Stimulated activated CD8-positive, alpha-beta memory T cell treated with anti-CD3 and anti-CD28 coated beads, Interleukin-4, amount 100 ng/mL, for 24 hours (primary cell): ENCODE measurements at regions not wholly inside any gene's neighbourhood (a gene's known extent, or its start where the extent isn't known, plus 50 kb on each side); places are given as distances from the start of the nearest gene placed in this dataset.

Source experiments
- DNase-seq: peaks from one replicate; pipeline ENCODE4 v3.0.0-alpha.2; 2020; ENCODE audit warnings: low read depth

DNA sequence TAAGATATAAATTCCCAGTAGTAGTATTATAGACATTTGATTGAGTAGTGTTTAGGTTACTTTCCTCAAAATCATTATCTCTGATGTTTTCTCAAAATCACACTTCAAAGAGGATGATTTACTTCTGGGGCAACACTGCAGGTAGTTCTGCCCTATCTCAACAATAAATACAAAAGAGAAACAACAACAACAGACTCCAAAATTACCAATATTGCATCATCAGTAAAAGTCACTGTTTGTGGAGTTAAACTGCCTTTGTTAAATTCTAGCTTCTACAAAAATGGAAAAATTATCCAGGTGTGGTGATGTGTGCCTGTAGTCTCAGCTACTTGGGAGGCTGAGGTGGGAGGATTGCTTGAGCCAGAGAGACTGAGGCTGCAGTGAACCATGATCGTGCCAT is 637.6 kb upstream of the ZNF608 start:
- DNase-seq: no peak

DNA sequence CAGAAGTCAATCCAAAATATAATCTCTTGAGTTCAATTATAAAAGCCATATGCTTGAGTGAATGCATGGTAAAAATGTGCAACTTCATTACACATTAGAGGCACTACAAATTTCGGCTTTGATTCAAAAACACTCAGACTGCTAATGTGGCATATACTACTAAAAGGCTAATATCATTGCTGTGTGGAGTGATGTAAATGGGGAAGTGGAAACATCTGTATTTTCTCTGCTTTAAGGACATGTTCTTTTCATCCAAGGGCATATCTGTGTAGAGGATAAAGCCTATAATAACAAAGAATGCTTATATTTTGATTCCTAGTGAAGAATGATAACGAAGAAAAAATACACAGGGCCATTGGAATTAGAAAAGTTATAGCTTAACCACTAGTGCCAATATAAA is 643.9 kb upstream of the ZNF608 start:
- DNase-seq: no peak

DNA sequence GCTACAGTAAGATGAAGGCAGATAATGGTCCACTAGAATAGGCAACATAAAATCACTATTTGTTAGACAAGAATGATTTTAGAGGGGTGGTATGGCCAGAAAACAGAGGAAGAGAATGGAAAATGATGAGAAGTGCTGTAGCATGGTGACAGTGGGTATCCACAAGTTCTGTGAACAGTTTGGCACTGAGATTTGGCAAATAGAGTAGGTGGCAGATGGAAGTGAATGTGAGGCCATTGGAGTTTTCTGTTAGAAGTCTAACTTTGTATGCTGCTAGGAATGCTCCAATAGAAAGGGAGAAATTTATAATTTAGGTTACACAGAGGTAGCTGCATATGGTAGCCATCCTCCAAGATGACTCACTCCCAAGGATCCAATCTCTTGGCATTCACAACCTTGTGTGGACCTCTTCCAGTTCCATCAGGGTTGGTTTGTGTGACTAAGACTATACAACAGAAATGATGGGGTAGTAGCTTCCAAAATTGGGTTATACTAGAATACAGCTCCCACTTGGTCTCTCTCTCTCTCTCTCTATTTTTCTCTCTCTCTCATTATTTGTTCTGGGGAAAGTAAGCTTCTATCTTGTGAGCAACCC is 646.9 kb upstream of the ZNF608 start:
- DNase-seq: no peak

DNA sequence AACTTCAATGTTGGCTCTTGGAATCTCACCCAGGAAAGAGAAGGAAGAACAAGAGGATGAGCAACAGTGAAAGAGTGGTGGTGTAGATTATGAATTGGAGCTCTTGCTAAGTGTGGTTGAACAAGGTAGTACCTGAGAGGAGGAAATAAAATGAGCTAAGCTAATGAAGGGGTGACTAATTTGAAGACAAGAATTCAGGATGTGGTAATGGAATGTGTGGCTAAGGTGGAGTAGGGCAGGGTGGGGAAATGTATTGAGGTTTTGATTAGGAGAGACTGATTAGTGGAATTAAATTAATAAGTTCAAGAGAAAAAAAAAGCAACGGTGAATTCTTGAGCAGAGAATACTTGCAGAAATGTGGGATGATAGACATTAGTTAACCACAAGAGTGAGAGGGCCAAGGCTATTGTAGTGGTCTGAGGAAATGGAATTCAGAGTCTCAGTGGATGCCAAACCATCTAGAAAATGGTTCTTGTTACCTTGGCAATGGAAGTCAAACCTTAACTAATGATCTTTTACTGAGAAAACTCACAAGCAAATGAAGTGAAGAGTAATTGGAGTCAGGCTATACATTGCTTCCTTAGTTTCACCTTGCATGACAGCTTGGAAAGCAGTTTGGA is 648.3 kb upstream of the ZNF608 start:
- DNase-seq: no peak

DNA sequence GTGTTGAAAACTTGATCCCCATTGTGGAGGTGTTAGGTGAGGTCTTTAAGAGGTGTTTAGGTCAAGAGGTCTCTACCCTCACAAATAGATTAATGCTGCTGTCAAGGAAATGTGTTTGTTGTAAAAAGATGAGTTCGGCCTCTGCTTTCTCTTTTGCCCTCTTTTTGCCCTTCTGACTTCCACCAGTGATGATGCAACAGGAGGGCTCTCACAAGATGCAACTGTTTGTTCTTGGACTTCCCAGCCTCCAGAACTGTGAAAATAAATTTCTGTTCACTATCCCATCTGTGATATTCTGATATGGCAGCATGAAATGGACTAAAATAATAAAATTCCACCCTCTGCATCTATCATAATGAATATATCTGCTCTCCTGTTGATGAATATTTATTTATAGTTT is 650.0 kb upstream of the ZNF608 start:
- DNase-seq: no peak

DNA sequence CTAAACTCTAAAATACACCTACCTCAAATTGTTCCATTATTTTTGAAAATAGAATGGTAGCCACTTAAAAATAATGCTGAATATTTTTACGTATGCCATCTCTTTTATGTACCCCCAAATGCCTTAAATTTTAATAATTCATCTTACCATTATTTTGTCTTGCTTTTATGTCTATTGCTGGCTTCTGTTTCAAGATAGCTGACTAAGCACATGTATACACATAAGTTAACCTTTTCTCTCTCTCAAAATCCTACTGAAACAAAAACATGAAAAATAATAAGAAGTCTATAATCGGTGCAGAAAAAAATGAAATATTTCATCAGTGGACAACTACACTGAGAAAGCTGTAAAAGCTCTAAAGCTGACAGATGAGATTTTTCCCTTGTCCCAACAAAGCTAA is 652.0 kb upstream of the ZNF608 start:
- DNase-seq: no peak

DNA sequence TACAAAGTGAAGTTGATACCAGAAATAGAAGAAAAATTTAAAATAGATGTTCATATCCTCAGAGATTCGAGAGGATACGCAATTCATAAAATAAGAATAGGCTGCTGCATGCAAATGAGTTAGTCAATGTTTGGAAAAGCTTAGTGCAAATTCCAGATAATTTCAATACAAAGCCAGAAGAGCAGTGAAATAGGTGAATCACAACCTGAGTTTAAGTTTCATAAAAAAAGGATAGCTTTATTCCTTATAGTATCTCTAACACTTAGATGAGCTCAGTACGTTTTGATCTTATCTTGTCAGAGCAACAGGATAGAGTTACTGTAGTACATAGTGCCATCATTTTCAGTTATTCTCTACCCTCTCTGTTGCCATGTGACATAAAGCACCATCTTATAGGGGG is 653.4 kb upstream of the ZNF608 start:
- DNase-seq: no peak

DNA sequence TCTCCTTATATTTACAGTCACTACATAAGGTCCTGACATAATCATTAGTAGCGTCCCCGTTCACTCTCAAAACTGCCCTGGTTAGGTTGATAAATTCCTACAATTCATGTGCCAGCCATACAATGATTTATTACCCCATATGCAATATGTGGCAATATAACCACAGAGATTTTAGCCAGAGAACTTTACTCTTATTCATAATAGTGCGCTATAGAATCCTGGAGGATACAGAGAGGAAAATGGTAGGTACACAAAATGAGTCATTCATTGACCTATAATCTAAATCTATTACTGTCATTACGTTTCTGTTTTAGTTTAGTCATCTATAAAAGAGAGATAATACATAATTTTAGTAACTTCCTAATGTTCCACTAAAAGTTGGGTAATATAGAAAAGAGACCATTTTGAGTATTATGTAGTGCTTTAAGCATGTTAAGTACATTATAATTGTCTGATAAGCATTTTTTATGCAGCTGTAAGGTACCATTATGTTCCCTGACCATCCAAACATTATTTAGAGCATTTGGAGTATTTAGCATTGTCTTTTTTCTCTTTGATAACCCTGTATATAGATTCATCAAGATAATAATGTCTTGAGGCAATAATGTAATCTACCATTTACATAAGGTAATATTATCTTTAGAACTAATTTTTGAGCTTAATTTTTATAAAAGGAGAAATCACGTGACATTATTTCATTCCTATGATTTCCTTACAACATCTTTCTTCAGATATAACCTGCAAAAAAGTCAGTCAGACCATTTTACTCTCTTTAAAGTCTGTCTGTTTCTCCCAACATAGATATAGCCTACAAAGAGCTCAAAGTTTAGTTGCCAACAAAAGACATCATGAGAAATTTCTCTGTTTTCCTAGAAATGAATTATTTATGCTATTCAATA is 655.5 kb upstream of the ZNF608 start:
- no peak for DNase-seq

DNA sequence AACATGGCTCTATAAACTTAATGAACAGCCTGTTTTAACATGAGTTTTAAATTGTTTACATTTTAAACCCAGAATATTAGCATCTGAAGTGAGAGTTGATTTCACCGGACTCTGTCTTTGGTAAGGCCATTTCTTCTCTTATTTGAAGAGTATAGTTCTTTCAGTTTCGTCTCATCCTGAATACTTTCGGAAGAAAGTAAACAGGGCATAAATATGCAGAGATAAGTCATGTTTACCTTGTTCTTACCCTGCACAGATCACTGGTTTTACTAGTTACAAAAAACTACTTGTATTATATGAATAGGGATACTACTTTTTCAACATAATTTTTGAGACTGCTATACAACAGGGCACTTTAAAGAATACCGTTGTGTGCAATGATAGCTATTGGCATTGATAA is 656.3 kb upstream of the ZNF608 start:
- DNase-seq: no peak

DNA sequence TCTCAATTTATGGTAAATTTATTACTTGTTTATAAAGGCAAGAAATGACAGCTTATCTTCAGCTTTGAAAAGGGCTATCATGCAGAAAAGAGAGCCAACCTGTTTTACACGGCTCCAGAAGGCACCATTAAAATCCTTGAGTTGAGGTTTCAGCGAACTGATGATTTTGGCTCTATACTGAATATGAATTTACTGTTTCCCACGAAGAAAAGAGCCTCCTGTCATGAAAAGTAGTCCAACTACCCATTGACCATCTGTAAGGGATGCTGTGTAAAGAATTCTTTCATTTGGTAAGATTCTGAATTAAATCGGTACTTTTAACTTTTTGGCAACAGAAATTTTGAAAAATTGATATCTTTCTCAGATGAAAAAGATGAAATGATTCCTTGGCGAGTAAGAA is 657.6 kb upstream of the ZNF608 start:
- DNase-seq: no peak

DNA sequence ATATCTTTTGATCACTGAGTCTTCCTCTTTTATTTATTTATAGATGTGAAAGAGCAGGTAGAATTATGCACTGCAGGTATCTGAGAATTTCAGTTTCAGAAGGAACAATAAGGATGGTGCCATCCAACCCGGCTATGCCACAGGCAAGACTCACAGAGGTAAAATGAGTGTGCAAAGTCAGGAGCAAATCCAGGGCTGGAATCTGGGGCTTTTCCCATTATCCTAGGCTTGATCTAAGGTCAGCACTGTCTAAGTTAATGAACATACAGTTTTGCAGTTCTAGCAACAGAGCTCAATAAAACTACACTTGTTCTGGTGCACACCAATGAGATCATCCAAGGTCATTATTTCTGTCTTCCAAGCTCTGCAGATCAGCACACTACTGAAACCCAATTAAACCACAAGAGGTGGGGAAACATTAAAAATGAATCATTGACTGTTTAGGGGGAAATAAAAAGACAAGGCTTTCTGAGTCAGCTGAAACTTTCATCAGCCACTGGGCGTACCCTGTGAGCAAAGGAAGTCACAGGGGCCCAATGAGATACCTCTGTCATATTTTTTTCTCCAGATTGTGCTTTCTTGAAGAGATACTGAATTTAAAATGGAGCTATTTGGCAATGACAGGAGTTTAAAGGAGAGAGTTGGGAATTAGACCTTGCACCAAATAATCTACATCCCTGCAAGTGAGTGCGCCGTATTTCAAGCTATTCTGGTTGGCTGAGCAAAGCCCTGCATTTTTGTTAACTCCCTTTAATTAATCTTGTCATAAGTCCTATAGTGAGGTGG is 662.2 kb upstream of the ZNF608 start:
- no peak for DNase-seq

DNA sequence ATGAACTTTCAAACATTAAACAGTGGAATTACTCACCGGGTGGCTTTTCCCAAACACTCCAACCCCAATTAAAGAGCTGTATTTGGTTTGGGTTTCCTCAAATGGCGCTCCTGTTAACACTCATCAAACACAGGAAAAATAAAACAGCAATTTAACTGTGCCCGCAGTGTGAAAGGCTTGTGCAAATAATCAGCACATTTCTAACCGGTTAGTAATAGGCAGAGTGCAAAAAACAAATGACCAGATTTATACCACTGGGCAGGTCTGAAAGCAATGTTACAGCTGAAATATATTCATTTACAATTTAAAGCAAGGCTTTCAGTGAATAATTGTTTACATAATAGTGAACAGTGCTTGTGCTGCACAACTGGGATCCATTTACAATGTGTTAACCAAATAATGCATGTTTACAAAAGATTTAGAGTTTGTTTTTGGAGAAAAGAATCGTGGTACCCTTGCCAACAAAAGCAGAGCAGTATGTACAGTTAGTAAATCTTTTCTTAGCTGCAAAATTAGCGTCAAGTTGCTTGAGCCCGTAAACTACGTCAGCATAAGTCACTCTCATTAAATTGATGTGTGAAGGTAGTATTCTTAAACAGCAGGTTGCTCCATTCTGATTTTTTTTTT is 662.9 kb upstream of the ZNF608 start:
- DNase-seq: no peak

DNA sequence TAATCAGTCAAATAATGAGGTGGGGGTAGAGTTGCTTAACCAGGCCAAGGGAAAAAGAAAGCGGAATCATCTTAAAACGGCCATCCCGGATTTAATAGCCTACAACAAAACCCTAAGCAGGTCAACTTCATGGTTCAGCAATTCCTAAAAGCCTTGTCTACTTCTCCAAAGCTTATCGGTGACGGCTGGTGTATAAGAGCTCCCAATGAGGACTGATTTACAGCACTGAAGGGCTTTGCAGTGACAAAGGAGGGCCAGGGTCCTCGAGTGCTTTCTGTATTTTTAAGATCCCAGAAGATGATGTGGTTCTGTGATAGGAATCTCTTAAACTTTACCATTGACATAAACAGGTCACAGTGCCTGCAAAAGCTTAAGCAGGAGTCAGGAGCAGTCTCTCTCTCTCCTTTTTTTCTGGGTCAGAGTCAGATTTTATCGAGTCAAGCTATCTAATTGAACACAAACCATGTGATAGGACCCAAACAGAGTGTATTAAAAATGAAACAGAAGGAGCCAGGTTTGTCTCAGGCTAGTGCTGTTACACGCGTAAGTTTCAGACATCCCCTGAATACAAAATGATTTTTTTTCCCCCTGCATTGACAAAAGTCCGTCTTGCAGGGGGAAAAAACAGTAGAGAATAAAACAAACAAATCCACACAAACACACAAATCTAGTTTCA is 663.6 kb upstream of the ZNF608 start:
- no peak for DNase-seq

DNA sequence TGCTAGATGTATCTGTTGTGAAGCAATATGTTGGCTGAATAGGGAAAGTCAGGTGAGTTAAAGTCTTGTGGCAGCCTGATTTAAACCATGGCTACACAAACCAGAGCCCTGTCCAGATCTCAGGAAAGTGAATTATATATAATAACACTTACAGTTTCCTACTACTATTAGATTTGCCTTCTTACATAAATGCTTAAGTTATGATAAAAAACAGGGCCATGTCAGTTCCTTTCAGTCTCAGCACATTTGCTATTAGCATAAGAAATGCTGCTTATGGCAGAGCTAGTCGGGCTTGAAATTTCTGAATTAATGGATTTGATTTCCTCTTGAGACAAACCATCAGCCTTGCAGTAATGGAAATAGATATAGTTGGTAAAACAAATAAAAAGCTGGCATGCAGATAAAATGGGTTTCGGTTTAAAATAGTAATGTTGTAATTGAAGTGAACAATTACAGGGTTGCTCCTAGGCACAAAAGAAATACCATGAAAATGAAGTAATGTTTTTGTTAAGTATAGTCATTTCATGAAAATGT is 664.2 kb upstream of the ZNF608 start:
- no peak for DNase-seq

DNA sequence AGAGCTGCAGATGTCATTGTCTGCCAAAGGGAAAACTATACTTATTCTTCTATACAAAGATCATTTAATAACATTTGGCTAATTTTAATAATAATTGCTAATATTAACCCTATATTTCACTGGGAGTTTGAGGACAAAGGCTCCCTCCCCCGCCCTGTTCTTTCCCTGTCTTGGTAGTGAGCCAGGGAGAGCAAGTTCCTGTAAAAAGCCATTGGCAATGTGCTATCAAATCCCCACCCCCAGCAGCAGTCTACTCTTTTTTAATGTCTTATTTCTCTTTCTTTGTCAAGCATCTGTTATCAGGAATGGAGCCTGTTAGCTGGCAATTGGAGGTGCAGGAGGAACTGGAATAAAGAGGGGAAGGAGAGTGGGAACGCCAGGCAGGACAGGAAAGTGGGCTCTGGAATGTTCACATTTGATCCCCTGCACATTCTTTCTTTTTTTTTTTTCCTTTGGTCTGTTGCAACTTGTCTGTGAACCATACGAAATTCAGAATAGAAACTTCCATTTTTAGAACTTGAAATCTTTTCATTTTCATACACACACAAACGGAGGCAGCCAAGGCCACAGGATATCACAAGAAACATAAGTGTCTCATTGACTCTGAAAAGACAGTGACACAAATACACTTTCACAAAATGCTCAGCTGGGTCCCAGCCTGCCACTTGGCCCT is 664.8 kb upstream of the ZNF608 start:
- no peak for DNase-seq

DNA sequence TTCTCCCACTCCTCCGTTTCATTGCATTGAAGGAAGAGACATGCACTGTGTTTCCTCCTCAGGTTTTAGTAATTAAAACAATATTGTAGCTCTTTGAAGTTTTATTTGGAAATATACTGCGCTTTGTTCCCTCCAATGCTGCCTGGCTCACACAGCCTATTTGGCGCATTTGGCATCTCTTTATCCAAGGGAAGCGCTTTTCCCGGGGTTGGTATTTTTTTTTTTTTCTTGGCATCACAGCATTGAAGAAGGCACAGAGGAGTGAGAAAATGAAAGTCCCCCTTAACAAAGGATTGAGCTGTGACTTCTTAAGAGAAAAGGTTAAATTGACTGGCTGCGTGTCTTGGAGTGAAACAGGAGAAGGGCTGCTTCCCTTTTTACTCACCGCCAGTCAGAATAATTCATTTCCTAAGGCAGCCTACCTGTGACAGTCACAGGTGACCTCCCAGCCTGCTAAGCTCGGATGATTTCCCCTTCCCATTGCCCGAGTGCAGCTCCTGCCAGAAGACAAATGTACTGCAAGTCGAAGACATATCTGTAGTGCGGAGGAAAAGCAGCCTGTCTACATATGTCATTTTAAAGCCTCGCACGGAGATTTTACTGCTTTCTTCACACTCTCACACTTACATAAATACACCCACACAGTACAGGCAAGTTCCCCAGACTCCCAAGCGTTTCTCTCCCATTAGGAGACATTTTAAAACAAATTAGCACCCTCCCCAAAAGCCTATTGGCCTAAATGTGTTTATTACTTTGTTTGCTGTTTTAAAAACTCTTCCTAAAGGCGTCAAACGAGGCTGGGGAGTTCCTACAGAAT is 665.5 kb upstream of the ZNF608 start:
- no peak for DNase-seq

DNA sequence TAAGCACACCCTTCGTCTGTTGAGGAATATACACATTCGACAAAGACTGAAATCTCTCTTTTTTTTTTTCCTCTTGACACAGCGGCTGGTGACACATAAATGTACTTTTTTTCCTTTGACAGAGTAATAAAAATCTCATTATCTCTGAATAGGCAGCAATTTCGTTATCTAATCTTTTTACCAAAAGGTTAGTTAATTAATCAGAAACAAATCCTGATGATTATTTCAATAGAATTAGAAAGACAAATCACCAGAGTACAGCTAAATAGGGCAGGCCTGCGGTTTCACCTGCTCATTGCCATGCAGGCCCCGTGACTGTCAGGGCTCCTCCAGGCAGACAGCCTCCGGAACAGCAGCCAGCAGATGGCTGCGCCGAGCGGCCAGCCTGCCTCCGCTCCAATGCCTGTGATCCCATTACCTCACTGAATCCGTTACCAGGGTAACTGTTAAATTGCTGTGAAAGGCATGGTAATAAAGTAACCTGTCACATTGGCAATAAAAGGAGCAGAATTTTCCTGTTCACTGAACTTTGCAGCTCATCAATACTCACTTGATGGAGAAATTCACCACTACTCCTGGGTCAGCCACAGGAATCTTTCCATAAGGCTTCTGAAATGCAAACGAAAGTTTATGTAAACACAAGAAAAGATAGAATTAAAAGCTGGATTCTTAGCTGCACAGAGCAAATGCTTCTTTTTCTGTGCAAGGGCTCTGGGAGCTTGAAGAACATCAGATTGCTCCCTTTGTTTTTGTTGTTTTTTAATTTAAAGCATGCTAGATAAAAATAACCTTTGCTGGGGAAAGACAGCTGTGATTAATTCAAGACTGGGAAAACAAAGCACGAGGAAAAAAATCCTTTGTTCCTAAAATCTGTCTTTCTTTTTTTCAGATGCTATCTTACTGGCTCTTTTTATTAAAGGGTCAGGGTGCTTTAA is 666.4 kb upstream of the ZNF608 start:
- no peak for DNase-seq

DNA sequence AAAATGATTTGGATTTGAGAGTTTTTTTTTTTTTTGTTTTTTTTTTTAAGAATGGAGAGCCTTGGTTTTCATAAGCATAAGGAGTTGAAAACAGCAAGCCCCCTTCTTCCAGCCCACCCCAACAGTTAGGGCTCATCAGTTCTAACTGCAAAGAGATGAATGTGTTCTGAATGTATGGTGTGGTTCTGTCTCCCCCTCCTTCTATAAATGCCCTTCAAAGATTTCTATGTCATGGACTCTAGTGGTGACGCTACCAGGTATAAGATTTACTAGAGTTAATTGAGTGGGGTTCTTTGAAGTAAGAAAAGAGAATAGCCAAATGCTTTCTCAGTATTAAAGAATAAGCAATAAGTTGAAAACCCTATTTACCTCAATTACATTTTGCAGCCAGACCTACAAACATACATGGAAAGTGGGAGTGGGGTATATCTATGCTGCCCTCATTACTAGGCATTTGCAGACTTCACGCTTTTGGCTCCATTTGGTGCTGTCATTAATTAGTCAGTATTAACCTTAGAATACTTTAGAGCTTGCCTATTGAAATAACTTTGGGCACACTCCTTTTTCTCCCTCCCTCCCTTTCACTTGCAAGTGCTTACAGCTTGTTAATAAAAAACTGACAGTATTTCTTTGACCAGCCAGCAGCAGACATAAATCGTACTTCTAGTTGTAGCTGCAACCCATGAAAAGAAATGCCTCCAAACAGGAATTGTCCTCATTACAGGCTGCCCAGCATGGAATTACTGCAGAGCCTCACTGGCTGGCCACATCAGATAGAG is 667.2 kb upstream of the ZNF608 start:
- no peak for DNase-seq
